ENCODE measurements at regions not wholly inside any gene's neighbourhood (a gene's known extent, or its start where the extent isn't known, plus 50 kb on each side); places are given as distances from the start of the nearest gene placed in this dataset.
A peak's percentile ranks its signal among the peaks of the same experiment; 100 is the strongest.

- DNase-seq: no peak
Measured at GRCh38 chr13:26456650-26457049, 100.8 kb upstream of the WASF3 start.

GRCh38 chr13:26457212-26457611 lies 100.3 kb upstream of the WASF3 start:
- no peak for DNase-seq

DNA sequence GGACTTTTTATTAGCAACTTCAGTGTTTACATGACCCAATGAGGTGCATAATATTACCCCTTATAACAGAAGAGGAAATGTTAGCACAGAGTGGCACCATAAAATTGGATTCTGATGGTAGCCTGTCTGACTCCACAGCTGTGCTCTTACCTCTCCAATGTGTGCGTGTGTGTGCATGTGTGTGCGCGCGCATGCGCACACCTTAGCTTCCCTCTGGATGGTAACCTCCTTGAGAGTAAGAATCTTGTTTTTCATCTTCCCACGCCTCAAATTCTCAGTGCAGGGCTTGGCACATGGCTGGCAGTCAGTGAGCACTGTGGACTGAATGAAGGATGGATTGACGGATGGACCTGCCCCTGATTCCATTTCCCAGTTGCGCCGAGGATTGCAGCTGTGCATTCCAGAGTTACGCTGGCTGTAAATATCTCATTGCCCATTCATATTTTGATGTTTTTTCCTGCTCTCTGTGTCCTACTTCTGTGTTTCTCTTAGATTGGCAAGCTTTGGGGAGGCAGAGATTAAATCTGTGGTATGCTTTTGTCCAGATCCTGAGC lies 99.2 kb upstream of the WASF3 start:
- no peak for DNase-seq

DNA sequence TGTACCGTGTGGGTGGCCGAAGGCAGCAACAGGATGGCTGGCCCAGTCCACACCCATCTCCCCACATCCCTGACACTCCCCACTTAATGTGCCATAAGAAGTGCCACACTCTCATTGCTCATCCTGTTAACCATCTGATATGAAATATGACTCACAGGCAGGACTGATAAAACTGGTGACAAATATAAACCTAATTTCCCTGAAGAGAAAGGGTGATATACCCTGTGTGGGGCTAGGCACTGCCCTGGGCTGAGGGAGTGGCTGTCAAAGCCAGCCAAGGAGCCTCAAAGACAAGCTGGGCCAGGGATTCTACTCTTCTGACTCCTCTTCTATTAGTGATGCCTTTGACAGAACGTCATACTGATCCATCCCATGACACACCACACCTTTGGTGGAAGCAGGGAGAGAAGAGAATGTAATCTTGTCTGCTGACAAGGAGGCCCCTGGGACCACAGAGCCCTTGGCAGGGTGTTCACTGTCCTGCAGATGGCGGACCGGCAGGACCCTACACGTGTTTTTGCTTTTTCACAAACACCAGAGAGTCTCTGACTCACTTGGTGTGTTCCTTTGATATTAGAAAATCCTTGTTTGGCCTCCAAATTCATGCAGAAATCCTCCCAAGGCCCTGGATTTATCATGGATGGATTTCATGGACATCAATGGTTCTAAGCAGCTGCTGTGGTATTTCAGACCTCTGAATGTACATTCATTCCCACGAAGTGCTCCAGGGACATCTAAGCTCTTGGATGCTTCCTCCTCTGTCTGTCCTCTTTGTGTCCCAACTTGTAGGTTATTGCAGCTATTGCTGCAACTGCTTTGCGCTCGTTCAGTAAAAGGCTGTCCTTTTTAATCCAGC lies 98.0 kb upstream of the WASF3 start:
- DNase-seq: peak; percentile 21

DNA sequence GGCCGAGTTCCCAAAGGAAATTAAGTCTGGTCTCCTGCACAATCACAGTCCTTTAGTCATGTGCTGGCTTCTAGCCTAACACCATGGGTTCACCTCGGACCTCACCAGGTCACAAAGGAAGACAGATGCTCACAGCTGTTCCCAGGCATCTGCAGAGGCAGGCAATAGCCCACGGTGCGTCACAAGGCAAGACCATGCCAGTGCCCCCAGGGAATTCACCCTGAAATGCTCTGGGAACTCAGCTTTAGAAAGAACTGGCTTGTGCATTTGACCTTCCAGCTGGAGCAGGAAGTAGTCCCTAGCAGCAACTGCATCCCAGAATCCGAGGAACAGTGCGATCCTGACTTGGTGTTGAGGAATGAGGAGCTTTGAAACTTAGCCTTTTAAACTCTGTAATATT lies 96.8 kb upstream of the WASF3 start:
- DNase-seq: peak; percentile 38

DNA sequence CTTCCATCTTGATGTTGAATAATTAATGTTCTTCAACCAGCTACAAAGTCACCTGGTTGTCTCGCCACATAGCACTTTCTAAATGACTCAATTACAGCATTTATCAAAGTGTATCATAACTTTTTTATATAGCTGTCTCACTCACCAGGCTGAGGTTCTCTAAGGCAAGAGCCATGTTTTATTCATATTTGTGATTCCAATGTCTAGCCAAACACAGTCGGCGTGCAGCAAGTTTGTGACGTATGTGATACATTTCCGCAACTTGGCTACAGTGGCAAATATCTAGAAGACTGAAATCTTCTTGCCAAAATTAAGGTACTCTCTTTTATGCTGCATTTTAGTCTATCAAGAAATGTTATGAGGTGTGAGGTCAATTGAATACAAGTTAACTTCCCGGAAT lies 94.2 kb upstream of the WASF3 start:
- DNase-seq: no peak

DNA sequence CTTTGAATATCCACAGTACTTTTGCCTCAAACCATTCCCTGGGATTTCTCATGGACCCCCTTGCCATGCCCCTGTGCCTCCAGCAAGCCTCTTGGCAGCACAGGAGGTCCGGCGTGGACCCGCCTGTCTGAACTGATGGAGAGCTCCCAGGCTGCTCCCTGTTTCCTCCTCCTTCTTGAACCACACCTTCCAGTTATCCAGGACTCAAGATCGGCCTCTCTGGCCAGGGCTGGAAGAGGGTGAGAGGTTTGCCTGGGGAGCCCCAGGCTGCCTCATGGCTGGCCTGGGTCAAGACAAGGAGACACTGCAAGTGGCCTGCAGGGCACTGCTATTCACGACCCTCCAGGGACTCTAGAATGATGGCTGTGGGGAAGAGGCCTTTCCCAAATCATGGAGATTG lies 93.6 kb upstream of the WASF3 start:
- DNase-seq: no peak

DNA sequence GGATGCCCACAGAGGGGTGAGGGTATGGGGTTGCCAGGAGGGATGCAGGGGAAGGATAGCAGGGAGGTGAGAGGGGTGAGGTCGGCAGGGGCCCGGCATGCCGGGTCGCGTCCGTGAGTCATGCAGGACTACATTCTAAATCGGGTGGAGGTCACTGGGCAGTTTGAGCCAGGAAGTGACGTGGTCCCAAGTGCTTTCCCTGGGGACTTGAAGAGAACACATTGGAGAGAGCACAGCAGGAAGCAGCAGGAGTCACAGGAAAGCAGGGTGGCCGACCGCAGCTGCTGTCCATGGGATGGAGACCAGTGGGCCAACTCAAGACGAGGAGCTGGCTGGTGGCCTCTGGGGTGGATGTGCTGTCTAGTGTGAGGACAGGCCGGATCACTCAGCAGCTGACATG lies 92.0 kb upstream of the WASF3 start:
- DNase-seq: no peak

DNA sequence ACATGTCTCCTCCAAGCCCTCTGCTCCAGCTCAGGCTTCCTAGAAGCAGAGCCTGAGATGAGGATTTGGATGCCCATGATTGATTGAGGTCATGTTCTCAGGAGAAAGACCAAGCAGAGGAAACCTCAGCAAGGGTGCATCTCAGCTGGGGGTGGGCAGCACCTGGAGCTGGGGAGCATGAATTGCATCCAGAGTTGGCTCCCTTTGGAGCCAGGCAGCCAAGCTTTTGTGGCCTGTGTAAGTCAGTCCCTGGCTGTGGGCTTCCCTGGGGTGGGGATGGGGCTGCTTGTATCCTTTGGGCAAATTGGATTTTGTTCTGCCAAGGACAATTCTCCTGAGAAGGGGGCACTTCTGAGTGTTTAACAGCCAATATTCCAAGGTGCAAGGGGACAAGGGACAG lies 91.5 kb upstream of the WASF3 start:
- DNase-seq: no peak

DNA sequence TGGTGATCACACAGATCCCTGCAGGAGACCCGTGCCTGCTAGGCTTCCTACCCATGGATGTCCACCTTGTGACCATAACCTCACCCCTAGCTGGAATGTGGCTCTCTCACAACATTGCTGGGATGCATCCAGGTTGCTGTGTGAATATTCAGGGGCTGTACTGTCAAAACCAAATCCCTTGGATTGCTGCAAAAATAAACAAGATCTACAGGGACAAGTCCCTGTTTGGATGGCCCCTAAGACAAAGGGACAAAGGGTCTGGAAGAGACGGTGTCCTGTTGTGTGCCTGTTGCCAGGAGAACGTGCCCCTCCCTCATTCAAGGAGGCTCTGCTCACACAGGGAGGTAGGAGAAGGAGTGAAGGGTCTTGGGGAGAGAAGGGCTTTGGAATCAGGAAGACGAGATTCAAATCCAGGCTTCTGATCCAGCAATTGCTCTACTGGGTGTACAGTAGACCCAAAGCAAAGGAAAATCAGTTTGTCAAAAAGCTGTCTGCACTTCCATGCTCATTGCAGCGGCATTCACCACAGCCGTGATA lies 89.2 kb upstream of the WASF3 start:
- no peak for DNase-seq

- DNase-seq: no peak
Measured at GRCh38 chr13:26469602-26470001, 87.9 kb upstream of the WASF3 start.

DNA sequence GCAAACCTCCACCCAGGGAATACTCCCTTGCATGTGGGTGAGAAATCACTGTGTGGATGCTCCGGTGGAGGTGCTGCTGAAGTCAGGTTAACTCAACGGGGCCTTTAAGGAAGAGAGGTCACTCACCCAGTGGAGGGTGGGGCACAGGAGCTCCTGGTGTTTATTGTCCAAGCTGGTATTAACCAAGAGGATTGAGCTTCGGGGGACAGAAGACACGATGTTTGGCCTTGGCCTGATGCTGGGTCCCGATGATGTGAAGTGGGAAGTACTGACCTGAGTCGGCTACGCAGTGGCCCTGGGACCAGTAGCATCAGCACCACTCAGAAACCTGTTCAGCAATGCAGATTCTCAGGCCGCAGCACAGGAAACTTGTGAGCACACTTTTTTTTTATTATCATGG lies 85.7 kb upstream of the WASF3 start:
- DNase-seq: no peak

DNA sequence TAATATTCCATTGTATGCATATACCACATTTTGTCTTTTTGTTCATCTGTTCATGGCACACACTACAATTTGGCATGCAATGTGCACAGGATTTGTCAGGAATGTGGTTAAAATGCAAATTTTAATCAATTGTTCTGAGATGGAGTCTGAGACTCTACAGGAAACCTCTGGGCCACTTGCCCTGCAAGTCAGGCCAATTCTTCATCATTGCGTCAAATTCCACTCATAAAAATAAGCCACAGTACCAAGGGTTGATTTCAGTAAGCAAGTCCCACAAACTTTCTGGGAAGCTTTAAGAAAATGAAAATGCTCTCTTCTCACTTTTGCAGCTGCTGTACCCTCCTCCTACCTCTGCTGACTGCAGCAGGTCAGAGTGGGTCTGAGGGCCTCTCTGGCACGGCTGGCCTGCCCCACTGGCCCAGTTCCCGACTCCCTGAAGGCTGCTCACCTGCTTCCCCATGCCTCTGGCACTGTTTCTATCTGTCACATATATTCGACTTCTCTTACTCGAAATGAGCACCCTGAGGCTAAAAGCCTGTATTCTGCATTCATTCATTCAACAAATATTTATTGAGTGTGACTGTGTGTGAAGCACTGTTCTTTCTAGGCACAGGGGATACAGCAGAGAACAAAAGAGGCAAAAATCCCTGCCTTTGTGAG lies 83.8 kb upstream of the WASF3 start:
- DNase-seq: no peak

GRCh38 chr13:26474286-26474685 lies 83.2 kb upstream of the WASF3 start:
- DNase-seq: no peak

GRCh38 chr13:26475176-26476110 lies 82.0 kb upstream of the WASF3 start:
- no peak for DNase-seq

DNA sequence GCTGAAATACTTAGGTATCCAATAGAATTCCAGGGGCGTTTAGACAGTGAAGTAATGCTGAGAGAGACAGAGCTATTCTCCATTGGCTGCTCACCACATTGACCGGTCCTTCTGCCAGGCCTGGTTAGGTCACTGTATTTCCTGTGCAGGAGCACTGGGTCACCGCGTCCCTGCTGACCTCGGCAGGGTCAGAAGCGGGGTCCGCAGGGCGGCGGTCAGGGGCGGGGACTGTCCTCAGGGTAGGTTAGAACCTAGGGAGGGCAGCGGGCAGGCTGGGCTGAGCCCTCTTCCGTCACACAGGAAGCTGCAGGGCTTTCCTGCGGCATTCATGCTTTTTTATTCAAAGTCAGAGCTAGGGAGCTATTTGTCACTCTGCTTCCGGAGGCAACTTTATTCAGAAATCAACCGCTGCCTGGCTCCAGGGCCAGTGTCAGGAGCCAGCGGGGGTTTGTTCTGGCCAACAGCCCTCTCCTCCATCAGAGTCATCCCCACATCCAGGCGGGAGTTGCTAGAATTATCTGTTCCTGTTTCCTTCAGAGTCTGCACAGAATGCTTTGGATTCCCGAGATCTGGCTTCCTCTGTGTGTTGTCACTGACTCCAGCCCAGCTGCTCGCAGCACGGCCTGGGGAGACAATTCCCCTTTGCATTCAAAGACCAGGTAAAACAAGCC lies 81.2 kb upstream of the WASF3 start:
- DNase-seq: peak; percentile 63

DNA sequence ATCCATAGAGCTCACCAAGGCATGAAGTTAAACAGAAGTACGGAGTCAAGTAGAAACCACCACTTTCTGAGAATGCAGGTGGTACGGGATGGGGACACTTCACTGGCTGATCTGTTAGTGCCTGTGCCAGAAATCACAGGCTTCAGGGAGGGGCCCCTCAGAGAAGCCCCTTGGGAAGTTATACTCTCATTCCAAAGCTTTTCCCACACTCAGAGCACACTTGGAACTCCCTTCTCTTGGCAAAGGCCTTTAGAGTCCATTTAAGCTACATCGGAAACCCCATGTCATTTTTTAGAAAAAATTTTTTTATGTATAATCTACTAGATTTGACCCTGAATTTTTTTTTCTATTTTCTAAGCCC lies 80.7 kb upstream of the WASF3 start:
- peak; percentile 52 for DNase-seq

DNA sequence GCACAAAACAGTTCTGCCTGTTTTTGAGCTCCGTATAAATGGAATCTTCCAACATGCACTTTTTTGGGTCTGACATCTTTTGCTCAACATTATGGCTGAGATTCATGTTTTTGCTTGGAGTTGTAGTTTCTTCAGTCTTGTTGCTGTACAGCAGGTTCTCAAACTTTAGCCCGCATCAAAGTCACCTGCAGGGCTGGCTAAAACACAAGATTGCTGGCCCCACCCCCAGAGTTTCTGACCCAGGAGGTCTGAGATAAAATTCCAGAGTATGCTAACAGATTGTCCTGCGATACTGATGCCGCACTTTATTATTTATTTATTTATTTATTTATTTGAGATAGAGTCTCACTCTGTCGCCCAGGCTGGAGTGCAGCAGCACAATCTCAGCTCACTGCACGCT lies 79.8 kb upstream of the WASF3 start:
- DNase-seq: no peak

- DNase-seq: no peak
Measured at GRCh38 chr13:26480246-26480855, 77.1 kb upstream of the WASF3 start.

- peak; percentile 49 for DNase-seq
Measured at GRCh38 chr13:26482451-26483197, 74.9 kb upstream of the WASF3 start.

DNA sequence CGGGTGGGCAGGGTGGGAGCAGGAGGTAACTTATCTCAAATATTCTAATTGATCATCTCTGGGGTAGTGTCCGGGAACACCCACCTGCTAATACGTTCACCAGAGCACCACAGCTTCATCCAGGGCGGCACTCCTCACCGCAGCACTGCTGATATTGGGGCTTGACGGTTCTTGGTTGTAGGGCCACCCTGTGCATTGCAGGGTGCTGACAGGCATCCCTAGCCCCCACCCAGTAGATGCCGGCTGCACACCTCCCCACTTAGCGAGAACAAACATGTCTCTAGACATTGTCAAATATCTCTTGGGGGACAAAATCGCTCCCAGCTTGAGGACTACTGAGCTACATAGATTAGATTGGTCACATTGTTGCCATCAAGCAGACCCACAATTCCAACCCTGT lies 73.9 kb upstream of the WASF3 start:
- DNase-seq: no peak
